Progenitor cell of endocrine pancreas (in vitro differentiated cells): ENCODE measurements at regions not wholly inside any gene's neighbourhood (a gene's known extent, or its start where the extent isn't known, plus 50 kb on each side); places are given as distances from the start of the nearest gene placed in this dataset.

Source experiments
- DNase-seq: peaks from one replicate; pipeline ENCODE4 v3.0.0; 2021; ENCODE audit warnings: low spot score; ENCODE audit not compliant: unreplicated experiment
- H3K27ac Mint-ChIP-seq: 2 replicates; pipeline ENCODE4 v1.8.0; 2021; ENCODE audit warnings: mild to moderate bottlenecking, moderate library complexity, mixed read lengths
- H3K27me3 Mint-ChIP-seq: 2 replicates; pipeline ENCODE4 v1.8.0; 2021; ENCODE audit warnings: mixed read lengths
- H3K36me3 Mint-ChIP-seq: 2 replicates; pipeline ENCODE4 v1.8.0; 2022; ENCODE audit warnings: mixed read lengths; ENCODE audit not compliant: insufficient read depth
- H3K4me1 Mint-ChIP-seq: 2 replicates; pipeline ENCODE4 v1.8.0; 2021; ENCODE audit warnings: low read depth, mixed read lengths
- H3K4me3 Mint-ChIP-seq: 2 replicates; pipeline ENCODE4 v1.8.0; 2021; ENCODE audit warnings: low read depth, mild to moderate bottlenecking, moderate library complexity, mixed read lengths
- H3K9me3 Mint-ChIP-seq: 2 replicates; pipeline ENCODE4 v1.8.0; 2021; ENCODE audit warnings: low read depth, mixed read lengths
- TF ChIP-seq, protein P1 (sequence below): fragments of 200-600 bp; sonication (generic); IDR thresholded peaks from one replicate; pipeline ENCODE4 v1.5.0; 2021; ENCODE audit warnings: antibody characterized with exemption, mild to moderate bottlenecking; ENCODE audit not compliant: unreplicated experiment

DNA sequence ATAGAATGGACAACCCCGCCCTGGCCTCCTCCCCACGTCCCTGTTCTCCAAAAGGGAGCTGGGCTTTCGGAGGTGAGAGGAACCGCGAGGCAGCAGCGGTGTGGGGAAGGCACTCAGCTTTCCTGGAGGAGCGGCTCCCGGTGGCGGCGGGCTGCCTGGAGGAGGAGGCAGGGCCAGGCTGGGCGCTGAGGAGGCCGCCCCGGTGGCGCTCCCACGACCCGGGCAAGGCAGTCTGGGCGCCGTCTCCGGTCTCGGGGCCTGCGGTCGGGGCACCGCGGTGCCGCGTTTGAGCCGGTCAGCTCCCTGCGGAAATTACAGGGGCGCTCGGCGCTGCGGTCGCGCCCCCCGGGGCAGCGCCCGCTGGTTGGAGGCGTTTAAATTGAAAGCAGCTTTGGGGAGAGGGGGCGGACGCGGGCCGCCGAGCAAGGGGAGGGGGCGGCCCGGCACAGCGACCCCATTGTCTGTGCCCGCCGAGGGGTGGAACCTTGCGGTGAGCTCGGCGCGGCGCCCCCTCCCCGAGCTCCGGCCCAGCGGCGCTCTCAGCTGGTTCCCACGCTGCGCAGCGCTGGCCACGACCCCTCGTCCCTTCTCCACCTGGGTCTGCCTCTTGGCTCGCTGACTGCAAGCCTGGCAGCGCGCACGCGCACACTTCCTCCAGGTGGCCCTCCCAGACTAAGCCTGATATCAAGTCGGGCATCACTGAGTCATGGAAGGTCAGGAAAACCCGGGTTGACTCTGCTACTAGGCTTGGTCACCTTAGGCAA, 58.7 kb upstream of the DLX4 start:
- TF ChIP-seq, protein P1, sequence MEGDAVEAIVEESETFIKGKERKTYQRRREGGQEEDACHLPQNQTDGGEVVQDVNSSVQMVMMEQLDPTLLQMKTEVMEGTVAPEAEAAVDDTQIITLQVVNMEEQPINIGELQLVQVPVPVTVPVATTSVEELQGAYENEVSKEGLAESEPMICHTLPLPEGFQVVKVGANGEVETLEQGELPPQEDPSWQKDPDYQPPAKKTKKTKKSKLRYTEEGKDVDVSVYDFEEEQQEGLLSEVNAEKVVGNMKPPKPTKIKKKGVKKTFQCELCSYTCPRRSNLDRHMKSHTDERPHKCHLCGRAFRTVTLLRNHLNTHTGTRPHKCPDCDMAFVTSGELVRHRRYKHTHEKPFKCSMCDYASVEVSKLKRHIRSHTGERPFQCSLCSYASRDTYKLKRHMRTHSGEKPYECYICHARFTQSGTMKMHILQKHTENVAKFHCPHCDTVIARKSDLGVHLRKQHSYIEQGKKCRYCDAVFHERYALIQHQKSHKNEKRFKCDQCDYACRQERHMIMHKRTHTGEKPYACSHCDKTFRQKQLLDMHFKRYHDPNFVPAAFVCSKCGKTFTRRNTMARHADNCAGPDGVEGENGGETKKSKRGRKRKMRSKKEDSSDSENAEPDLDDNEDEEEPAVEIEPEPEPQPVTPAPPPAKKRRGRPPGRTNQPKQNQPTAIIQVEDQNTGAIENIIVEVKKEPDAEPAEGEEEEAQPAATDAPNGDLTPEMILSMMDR = no peak
- H3K27me3 Mint-ChIP-seq = peaks cover 79% of the 10 kb centered on the region
- H3K4me3 Mint-ChIP-seq = peak overlapping the region; percentile 69
- H3K9me3 Mint-ChIP-seq = no peaks in the 10 kb centered on the region
- no peak for DNase-seq
- H3K27ac Mint-ChIP-seq = peak overlapping the region; percentile 83
- H3K4me1 Mint-ChIP-seq = peaks cover 6% of the 10 kb centered on the region
- H3K36me3 Mint-ChIP-seq = no peaks in the 10 kb centered on the region

DNA sequence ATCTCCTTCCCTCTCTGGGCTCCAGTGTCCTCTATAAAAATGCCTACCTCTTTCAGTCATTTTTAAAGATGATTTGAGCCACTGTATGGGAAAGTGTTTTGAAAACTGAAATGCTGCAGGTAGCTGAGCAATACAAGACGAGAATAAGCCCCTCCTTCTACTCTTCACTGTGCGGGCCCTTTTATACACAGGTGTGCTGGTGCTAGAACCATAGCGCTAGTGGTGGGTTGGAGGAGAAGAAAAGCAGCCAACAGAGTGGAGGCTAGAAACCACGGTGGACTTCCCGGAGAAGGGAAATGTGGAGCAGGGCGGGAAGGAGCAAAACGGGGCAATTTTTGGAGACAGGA, 58.2 kb upstream of the DLX4 start:
- peak overlapping the region; percentile 69 for H3K4me3 Mint-ChIP-seq
- H3K27me3 Mint-ChIP-seq = peaks cover 77% of the 10 kb centered on the region
- H3K27ac Mint-ChIP-seq = peak overlapping the region; percentile 83
- DNase-seq = no peak
- H3K36me3 Mint-ChIP-seq = no peaks in the 10 kb centered on the region
- TF ChIP-seq, protein P1 = no peak
- no peaks in the 10 kb centered on the region for H3K9me3 Mint-ChIP-seq
- peaks cover 8% of the 10 kb centered on the region for H3K4me1 Mint-ChIP-seq

DNA sequence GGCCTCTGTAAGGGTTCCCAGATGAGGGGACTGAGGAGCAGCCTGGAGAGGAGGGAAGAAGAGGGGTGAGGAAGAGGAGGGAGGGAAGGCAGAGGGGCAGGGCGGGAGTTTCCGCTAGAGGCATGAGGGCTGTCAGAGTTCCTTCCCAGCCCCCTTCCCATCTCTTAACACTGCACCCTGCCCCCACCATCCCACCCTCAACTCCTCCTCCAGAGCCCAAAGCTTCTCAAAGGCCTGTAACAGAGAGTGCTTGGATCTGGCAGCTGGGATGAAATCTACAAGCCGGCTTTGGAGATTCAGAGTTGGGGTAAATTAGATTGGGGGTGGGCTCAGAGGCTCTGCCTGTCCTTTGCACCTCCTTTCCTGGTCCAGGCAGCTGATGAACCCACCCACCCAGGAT, 57.3 kb upstream of the DLX4 start:
- DNase-seq = no peak
- Mint-ChIP-seq H3K4me3 (no peak overlapping the region), H3K4me1 (peaks cover 8% of the 10 kb centered on the region), H3K36me3 (no peaks in the 10 kb centered on the region), H3K27ac (no peak overlapping the region), H3K9me3 (no peaks in the 10 kb centered on the region), H3K27me3 (peaks cover 81% of the 10 kb centered on the region)
- TF ChIP-seq, protein P1 = no peak

DNA sequence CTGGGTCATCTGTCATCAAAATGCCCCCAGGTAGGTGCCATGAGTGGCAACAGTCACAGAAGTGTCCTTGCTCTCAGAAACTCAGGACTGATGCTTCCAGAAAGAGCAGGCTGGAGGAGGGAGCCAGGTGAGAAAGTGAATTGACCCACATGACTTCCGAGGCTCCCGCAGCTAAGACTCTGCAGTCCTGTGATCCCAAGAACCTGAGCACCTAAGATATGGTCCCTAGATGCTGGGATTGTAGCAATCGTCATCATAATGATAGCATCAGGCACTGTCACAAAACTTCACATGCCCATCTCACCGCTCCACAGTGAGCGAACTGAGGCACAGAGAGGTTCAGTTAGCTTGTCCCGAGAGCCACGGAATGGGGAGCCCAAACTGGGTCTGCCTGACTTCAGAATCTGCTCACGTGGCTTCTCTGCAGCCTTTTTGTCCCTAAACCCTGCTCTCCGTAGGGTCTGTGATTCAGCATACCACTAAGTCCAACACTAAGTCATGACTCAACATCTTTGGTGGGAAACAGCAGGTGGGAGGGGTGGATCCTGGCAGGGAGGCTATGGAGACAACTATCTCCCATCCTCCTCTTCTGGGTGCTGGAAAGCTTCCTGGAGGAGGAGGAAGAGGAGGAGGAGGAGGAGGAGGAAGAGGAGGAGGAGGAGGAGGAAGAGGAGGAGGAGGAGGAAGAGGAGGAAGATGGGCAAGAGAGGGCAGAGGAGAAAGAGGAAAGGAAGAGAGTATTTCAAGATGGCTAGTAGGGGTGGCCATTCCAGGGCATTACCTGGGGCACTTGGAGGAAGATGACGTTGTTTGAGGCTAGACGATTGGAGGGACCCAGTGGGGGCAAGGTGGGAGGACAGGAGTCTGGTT, 55.5 kb upstream of the DLX4 start:
- TF ChIP-seq, protein P1 = no peak
- Mint-ChIP-seq H3K4me1 (peaks cover 8% of the 10 kb centered on the region), H3K27ac (no peak overlapping the region), H3K9me3 (no peaks in the 10 kb centered on the region), H3K36me3 (no peaks in the 10 kb centered on the region), H3K27me3 (peaks cover 82% of the 10 kb centered on the region), H3K4me3 (no peak overlapping the region)
- no peak for DNase-seq

DNA sequence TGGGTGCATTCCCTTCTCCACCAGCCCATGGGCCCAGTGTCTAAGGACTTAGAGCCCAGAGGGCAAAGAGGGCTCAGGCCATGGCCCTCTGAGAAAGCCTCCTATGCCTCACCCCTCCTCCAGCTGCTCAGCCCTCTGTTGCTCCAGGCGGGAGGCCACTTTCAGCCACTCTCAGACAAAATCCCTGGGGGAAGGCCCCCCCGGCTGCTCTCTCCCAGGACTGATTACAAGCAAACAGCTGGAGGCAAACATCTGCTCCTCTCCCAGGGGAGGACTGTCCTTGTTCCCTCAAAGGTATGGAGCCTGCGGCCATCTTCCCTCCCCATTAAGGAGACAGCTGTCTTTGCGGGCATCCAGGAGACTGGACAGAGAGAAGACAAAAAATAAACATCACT, 54.9 kb upstream of the DLX4 start:
- Mint-ChIP-seq H3K4me3 (no peak overlapping the region), H3K4me1 (peaks cover 8% of the 10 kb centered on the region), H3K36me3 (no peaks in the 10 kb centered on the region), H3K27me3 (peaks cover 76% of the 10 kb centered on the region), H3K9me3 (no peaks in the 10 kb centered on the region), H3K27ac (no peak overlapping the region)
- DNase-seq = no peak
- TF ChIP-seq, protein P1 = no peak
